HG03039 (cell line): ENCODE measurements at regions not wholly inside any gene's neighbourhood (a gene's known extent, or its start where the extent isn't known, plus 50 kb on each side); places are given as distances from the start of the nearest gene placed in this dataset.

Source experiments
- ATAC-seq: cut with Tn5 transposase; IDR thresholded peaks from one replicate; pipeline ENCODE4 v1.9.1; 2021; ENCODE audit warnings: mild to moderate bottlenecking, moderate library complexity; ENCODE audit not compliant: unreplicated experiment

DNA sequence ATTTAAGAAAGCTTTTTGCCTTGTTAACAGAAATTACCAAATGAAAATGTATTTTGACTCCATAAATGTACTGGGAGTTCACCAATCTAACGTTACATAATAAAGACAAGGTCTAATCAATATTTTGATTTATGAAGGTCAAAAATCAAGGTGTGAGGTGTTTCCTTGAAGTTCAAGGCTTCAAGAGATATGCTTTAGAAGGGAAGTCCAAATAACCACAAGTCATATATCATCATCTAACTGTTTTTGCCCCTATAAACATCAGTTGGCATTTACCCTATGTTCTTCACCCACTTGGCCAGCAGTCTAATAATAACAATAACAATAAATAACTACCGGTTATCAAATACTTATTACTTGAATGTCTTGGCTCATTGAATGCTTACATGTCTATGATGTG, 196.1 kb upstream of the ID2 start:
- no peak for ATAC-seq

DNA sequence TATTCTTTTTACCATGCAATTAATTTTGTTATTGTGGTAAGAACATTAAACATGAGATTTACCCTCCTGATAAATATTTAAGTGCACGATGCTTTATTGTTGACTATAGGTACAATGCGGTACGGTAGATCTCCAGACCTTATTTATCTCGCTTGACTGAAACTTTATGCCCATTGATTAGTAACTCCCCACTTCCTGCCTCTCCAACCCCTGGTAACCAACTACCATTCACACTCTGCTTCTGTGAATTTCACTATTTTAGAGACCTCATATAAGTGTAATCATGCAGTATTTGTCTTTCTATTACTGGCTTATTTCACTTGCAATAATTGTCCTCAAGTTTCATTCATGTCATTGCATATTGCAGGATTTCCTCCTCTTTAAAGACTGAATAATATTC, 195.7 kb upstream of the ID2 start:
- ATAC-seq = no peak

DNA sequence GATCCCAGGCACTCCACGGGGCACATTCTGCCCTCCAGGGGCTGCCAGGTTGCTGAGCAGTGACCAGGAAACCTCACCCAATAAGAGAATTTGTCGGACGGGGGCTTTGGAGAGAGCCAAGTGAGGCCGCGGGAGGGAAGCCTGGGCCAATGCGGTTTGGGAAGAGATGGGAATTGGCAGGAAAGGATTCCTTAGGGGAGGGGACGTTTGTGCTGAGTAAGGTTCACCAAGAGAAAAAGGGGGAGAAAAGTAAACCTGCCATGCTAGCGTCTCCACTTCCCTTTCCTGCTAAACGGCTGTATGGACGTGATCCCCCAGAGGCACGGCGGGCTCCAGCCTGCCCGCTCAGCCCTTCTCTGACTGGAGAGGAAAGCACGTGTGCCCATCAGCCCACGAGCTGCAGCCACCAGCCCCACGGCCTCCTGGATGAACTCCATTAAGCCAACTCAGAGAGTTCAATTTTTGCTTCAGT, 194.4 kb upstream of the ID2 start:
- peak; percentile 6 for ATAC-seq

DNA sequence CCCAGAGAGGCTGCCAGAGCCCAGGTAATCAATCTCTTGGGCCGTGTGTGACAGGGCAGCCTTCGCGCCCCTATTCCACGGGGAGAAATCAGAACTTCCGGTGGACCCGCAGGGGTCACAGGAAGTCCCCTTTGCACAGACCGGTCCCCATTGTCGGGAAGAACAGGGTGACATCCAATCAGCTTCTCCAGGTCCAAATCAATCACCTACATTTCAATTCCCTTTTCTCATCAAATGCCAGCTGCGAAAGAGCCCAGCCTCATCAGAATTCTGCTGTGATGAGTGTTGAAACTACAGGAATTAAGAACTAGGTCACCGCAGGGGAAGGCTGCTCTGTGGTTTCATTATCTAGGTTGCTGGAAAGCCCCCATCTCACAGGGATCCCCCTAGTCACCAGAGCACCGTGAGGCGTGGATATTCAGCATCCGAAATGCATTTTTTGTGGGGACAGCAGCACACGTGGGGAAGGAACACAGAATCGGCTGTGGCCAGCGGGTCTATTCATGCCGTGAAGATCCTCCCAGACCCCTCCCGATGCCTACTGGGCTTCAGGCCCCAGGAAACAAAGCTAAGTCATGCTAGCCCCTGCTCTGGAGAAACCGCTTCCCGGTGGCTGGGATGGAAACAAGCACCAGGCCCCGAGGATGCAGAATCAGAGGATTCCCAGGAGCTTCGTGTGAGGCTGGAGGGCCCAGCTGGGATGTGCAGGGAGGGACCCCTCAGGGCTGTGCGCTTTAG, 193.7 kb upstream of the ID2 start:
- ATAC-seq = peak; percentile 91

DNA sequence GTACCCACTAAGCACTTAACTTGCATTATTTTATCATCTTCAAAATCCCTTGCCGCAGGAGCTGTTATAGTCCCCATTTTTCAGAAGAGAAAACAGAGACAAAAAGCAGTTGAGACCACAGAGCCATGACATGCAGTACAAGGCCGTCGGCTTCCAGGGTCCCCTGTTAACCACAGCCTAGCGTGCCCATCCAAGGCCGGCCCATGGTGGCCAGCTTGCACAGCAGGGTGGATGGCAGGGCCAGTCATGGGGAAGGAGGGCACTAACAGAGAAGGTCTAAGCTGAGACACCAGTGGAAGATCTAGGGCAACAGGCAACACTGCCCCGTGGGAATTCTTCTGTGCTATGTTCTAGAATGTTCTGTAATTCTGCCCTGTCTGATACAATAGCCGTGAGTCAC, 192.6 kb upstream of the ID2 start:
- no peak for ATAC-seq

DNA sequence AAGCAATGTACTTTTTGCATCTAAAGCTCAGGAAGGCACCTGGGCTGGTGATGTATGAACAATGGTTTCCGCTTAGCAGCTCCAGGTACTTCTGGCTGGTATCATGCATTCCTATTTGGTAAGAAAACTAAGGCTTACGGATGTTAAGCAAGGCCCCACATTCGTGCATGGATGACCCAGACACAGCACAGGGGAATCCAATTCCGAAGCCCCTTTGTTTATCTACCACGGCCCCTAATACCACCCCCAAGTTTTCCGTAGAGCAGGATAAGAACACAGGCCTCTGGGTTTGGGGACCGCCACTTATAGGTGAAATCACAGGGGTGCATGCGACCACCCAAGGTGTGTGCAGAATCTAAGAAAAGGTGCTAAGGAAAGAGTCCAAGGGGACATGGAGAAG, 192.1 kb upstream of the ID2 start:
- ATAC-seq = no peak

DNA sequence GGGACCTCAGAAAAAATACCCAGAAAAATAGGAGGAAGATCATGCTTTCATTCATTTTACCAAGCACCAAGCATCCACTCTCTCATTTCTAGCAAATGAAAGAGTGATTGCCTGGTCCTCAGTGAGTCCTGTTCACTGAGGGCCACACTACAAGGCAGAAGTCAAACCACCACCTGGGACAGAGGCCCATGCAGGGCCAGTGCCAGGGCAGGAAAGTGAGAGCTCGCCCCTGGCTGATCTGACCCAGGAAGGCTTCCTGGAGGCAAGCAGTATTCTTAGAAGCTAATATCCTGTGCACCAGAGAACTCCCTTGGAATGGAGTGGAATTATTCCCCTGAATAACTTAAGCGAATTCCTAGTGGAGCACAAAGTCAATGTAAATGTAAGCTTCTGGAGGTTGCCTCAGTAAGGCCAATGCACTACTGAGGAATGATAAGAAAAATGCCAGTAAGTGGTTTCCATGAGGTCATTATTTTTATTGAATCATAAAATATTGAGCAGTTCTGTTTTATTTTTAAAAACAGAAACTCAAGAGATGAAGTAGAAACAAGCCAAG, 191.6 kb upstream of the ID2 start:
- ATAC-seq = no peak

DNA sequence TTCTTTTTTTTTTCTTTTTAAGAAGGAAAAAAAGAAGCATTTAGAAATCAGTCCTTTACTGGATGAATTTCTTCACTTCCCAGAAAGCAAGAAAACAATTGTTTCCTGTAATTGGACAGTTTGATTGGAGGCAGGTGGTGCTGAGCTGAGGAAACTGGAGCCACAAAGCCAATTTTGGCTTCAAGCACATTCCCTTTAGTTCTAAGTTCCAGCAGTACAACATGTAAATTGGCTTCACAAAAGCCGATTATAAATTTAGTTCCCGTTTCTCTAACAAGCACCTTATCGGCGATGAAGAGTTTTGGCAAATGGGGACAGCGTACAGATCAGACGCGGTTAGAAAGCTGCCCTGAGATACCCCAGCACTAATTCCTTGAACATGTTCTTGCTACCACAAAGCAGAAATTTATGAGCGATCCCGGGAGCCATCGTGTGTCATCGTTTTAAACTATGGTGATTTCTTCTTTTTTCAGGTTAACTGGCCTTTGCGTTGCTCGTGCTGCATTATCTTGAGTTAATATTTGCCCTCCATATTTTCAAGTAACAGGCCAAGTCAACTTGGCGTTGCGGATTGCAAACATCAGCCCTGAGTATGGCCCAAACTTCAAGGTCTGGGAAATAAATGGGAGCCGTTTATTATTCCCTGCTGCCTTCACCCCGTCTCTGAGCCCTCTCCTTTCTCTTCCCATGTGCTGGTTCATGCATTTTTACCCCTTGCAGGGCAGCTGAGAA, 190.4 kb upstream of the ID2 start:
- no peak for ATAC-seq

DNA sequence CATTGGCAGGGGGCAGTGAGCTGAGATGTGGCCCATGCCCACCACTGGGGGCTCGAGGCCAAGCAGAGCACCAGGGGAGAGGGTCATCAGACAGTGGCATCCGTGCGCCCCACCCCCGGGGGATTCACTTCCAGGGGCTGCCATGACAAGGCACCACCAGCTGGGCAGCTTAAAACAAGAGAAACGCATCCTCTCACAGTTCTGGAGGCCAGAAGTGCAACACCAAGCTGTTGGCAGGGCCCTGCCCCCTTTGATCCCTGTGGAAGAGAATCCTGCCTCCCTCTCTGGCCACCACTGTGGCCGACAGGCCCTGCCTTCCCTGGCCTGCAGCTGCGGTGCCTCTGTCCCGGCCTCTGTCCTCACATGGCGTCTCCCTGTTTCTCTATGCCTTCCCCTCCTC, 187.7 kb upstream of the ID2 start:
- ATAC-seq = no peak

DNA sequence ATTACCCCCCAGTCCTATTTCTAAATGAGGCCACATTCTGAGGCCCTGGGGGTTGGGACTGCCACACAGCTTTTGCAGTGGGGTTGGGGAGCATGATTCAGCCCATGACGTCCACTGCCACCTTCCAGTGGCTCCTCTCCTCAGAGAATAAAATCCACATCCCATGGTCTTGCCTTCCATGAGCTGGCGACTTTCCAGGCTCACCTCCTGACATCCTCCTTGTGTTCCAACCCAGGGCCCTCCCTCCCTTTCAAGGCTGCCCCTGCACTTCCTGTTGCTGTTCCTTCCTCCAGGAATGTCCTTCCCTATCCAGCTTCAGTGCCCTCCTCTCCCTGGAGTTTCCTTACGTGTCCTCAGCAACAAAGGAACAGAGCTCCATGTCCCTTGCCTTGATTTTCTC, 187.3 kb upstream of the ID2 start:
- no peak for ATAC-seq

DNA sequence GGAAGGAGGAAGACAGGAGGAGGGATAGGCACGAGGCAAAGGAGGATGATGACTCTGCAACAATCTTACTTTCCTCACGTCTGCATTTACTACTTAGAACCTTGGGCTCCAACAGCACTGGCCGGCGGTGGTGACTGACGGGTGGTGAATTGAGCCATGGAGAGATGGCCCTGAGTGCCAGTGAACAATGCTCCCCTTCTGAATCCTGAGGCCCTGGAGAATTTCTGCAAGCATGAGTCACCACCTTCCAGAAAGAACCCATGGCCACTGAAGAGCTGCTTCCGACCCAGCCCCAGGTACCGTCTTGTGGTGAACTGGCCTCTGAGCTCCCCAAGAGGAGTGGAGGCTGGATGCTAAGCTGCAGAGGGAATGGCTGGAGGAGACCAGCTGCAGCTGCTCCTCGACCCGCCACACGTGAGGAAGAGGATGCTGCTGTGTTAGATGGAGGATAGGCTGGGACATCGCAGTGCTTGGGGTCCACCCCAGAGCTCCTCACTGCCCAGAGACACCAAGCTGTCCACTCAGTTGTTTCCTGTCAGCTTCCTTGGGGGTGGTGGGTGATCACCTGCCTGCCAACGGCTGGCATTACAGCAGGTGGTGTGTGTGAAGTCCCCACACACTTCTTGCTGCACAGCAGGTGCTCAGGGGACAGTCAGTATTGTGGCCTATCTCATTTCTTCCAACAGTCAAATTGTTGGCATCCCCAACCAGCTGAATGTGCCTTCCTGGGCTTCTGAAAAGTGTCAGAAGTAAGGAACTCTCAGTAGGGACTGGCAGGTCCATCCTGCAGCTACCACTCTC, 186.5 kb upstream of the ID2 start:
- no peak for ATAC-seq

DNA sequence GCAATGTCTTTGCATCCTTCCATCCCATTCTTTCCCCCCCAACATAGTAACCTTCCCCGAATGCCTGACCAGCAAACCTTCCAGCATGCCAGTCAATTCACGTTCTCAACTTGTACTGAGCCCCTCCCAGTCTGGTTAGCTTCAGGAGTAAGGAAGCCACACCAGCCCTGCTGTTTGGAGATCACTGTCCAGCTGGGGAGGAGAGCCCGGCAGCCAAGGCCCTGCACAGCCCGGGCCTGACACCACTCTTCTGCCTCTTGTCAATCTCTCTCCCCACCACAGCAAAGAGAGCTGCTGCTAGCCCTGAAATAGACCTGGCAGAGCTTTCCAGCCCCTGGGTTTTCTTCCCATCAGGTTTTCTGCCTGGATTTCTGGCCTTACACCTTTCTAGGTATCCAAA, 185.8 kb upstream of the ID2 start:
- no peak for ATAC-seq

DNA sequence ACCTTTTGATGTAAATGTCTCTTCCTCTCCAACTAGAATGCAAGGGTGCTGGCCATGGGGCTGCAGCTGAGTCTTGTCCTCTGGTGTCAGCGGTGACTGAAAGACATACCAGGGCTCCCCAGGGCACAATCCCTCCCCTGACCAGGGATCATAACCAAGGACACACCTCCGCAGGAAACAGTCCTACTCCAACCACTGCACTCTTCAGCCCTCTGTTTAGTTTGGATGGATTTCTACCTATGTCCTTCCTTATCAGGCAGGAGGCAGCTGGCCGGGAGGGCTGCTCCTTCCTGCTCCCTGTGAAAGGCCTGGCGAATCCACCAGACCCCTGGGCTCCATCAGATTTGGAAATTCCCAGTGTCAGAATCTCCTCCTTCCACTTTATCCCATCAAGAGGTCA, 185.2 kb upstream of the ID2 start:
- ATAC-seq = no peak

DNA sequence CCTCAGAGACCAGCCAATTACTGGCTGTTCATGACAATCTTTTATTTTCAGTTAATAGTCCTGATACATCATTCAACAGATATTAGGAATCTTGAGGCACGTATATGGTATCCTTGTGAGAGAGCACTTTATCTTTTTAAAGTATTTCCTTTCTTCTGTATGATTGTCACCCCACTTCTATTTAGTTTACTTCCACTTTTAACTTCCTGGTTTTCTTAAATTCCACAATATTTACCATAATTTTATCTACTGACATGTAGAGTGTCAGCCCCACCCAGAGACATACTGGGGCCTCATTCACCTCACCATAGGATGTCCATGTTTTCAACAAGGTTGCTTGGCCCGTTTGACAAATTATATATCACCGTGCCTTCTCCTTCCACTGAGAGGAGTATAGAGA, 182.9 kb upstream of the ID2 start:
- ATAC-seq = no peak

DNA sequence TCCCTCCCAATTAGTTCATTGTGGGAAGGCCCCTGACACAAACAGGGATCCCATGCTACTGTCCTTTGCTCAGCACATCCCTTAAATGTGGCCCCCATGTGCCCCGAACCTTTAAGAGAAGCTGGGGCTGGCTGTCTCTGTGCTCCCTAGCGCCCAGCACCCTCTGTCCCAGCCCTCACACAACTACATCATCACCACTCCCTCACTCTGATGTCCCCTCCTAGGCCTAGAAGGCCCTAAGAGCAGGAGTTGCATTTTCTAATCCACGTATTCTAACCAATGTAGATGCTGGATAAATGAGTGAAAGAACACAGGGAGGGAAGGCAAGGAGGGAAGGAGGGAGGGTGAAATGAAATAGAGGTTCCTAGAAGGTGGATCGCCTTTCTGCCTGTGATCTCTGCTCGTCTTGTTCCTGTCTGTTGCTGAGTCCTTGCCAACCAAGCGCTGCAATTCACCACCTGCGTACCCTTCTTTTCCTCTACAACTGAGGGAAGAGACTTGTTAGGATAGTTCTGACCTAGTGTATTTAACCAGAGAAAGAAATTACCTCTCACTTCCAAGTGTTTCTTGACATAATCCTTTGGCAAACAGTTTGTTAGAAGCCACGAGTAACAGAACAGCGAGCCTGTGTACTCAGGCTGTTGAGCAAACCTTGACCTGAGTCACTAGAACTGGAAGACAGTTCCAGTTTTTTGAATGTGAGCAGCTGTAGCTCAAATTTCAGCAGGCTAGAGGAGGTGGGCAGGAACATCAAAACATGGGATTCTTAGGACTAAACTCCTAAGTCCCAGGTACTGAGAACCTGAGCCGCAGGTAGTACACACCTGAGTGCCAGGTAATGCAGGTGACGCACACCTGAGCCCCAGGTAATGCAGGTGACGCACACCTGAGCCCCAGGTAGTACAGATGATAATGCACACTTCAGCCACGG, 181.5 kb upstream of the ID2 start:
- ATAC-seq = no peak

DNA sequence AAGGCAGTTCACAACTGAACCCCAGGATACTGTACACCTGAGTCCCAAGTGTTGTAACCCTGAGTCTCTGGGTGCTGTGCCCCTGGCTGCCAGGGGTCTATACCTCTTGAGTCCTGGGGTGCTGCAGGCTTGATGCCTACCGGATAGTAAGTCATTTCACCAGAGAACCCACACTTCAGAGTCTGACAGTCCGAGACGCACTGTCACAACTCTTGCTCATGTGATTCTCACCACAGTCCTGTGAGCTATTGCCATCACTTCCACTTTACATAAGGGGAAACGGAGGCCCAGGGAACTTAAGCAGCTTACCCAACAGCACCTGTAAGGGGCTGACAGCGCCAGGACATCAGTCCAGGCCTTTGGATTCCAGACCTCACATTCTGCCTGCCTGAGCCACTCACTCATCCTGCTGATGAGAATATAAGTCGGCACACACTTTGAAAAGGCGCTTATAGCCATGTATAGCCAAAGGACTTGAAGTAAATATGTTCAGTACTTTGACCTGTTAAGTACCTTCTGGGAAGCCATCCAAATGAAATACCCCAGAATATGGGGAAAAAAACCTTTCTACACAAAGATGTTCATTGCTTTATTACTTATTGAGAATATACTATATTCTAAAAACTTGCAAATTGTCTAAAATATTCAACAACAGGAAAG, 180.7 kb upstream of the ID2 start:
- ATAC-seq = no peak

DNA sequence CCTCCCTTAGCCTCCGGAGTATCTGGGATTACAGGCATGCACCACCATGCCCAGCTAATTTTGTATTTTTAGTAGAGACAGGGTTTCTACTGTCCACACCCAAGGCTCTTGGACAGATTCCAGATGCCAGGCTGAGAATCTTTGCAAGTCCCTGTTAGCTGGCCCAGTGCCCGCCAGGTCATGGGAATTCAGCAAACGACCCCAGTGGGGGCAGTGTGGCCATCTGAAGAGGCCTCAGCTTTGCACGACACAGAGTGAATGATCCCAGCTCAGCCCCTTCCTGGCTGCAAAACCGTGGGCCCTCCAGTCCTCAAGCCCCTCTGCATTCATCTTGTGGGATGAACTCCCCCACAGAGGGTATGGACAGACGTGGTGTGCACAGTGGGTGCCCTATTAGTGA, 179.5 kb upstream of the ID2 start:
- ATAC-seq = no peak

DNA sequence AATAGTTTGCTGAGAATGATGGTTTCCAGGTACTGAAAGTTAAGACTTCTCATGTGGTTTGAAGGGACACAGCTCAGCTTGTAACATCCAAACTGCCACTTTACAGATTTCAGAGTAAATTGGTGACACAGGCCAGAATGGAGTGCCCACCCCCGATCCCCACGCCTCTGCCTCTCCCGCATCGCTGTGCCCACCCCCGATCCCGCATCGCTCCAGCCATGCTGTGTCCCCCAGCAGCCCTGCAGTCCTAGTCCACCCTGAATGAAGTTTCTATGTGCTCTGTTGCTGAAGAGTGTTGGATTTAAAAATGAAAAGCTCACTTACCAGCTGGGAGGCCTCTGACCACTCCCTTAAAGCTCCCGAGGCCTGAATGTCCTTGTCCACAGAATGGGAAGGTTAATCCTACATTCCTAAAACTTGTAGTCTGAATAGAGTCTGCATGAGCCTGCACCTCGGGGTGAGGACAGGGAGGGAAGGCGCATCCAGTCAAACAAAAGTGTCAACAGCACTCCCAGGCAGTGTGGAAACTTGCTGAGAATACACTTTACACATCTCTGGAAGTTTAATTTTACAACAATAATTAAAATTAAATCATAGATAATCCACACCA, 176.4 kb upstream of the ID2 start:
- ATAC-seq = no peak

DNA sequence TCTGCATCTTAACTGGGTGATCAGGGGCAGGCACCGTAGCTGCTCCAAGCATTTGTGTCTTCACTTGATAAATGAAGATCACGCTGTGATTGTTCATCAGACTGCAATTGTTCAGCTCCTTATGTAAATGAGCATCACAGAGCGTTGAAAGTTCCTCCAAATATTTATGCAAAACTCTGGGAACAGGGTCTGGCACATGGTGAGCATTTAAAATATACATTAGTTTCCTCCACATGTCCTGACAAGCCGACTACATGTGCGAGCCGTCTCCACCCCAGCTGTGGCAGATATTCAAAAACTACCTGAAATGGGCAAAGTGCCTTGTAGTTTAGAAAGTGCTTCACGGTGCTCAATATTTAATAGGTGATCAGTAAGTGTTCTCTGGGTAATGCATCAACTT, 175.1 kb upstream of the ID2 start:
- no peak for ATAC-seq
